Progenitor cell of endocrine pancreas (in vitro differentiated cells): ENCODE measurements at regions not wholly inside any gene's neighbourhood (a gene's known extent, or its start where the extent isn't known, plus 50 kb on each side); places are given as distances from the start of the nearest gene placed in this dataset.

Source experiments
- DNase-seq: peaks from one replicate; pipeline ENCODE4 v3.0.0; 2021; ENCODE audit warnings: low spot score; ENCODE audit not compliant: unreplicated experiment
- H3K27ac Mint-ChIP-seq: 2 replicates; pipeline ENCODE4 v1.8.0; 2021; ENCODE audit warnings: mild to moderate bottlenecking, moderate library complexity, mixed read lengths
- H3K27me3 Mint-ChIP-seq: 2 replicates; pipeline ENCODE4 v1.8.0; 2021; ENCODE audit warnings: mixed read lengths
- H3K36me3 Mint-ChIP-seq: 2 replicates; pipeline ENCODE4 v1.8.0; 2022; ENCODE audit warnings: mixed read lengths; ENCODE audit not compliant: insufficient read depth
- H3K4me1 Mint-ChIP-seq: 2 replicates; pipeline ENCODE4 v1.8.0; 2021; ENCODE audit warnings: low read depth, mixed read lengths
- H3K4me3 Mint-ChIP-seq: 2 replicates; pipeline ENCODE4 v1.8.0; 2021; ENCODE audit warnings: low read depth, mild to moderate bottlenecking, moderate library complexity, mixed read lengths
- H3K9me3 Mint-ChIP-seq: 2 replicates; pipeline ENCODE4 v1.8.0; 2021; ENCODE audit warnings: low read depth, mixed read lengths
- TF ChIP-seq, protein P1 (sequence below): fragments of 200-600 bp; sonication (generic); IDR thresholded peaks from one replicate; pipeline ENCODE4 v1.5.0; 2021; ENCODE audit warnings: antibody characterized with exemption, mild to moderate bottlenecking; ENCODE audit not compliant: unreplicated experiment

DNA sequence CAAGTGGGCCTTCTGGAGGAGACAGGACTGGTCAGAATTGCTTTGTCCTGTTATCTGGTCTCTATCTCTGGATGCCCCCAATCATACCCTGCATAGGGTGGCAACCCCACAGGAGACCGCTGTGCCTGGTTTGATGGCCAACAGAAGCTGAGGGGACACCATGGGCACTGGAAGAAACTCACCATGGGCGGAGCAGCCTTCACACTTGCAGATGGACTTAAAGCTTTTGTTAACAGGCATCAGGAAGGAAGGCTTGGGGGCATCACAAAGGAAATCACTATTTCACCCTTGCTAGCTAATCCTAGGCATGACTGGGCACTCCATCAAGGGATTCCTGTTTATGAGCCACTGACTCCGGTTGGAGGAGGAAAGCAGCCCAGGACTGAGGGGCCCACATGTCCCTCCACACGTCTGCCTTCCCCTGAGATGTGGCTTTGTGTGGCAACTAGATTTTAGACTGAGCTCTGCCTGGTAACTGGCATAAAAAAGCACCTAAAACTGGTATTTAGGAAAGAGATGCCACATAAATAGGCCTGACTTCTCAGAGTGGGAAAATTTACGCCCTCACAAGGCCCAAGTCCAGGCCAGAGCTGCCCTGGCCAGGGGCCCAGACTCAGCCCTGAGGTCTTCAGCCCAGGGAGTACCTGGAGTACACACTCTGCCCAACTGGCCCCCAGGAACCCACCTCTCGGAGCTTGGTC, 57.0 kb upstream of the LYVE1 start:
- TF ChIP-seq, protein P1, sequence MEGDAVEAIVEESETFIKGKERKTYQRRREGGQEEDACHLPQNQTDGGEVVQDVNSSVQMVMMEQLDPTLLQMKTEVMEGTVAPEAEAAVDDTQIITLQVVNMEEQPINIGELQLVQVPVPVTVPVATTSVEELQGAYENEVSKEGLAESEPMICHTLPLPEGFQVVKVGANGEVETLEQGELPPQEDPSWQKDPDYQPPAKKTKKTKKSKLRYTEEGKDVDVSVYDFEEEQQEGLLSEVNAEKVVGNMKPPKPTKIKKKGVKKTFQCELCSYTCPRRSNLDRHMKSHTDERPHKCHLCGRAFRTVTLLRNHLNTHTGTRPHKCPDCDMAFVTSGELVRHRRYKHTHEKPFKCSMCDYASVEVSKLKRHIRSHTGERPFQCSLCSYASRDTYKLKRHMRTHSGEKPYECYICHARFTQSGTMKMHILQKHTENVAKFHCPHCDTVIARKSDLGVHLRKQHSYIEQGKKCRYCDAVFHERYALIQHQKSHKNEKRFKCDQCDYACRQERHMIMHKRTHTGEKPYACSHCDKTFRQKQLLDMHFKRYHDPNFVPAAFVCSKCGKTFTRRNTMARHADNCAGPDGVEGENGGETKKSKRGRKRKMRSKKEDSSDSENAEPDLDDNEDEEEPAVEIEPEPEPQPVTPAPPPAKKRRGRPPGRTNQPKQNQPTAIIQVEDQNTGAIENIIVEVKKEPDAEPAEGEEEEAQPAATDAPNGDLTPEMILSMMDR = no peak
- no peak for DNase-seq
- Mint-ChIP-seq H3K36me3 (no peaks in the 10 kb centered on the region), H3K4me1 (no peaks in the 10 kb centered on the region), H3K27me3 (no peaks in the 10 kb centered on the region), H3K4me3 (no peak overlapping the region), H3K9me3 (no peaks in the 10 kb centered on the region), H3K27ac (no peak overlapping the region)

DNA sequence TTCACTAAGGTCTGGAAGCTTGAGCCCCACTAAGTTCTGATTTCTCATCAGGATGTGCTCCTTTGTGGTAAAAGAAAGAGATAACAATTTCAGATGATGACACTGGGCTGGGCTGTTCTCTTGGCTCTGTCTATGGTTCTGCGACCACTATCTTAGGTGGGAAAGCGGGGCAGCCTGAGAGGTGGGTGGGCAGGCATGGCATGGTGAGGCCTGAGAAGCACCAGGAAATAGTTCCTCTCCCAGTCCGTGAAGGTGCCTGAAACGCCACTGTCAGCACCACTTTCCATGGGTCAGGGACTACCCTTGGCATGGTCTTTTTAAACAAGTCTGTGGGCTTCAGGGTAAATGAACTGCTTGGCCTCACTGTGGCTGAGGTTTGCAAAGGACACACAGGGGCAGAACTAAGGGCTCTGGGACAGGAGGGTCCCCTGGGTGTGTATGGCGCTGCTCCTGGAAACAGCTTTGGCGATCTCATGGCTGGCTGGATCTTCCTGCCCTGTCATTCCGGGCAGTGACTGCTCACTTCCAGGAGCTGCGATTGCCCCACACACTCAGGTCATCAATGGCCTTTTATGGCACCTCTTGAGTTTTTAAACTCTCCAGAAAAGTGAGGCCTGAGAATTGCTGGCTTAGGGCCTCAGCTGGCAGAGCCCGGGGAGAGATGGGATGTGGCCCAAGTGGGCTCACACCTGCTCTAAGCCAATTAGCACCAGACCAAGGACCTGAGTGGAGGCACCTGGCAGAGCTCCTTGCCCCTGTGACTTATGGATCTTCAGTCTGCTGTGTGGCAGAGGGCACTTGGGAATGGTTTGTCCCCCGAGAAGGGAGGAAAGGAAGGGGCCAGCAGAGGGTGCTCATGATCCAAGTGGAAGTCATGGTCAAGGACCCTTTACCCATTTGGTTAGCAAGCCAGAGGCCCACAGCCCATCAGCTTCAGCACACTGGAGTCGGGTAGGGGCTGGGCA, 55.6 kb upstream of the LYVE1 start:
- no peaks in the 10 kb centered on the region for H3K4me1 Mint-ChIP-seq
- TF ChIP-seq, protein P1 = peak; percentile 42
- no peaks in the 10 kb centered on the region for H3K9me3 Mint-ChIP-seq
- H3K27ac Mint-ChIP-seq = no peak overlapping the region
- no peak for DNase-seq
- no peak overlapping the region for H3K4me3 Mint-ChIP-seq
- no peaks in the 10 kb centered on the region for H3K27me3 Mint-ChIP-seq
- no peaks in the 10 kb centered on the region for H3K36me3 Mint-ChIP-seq

DNA sequence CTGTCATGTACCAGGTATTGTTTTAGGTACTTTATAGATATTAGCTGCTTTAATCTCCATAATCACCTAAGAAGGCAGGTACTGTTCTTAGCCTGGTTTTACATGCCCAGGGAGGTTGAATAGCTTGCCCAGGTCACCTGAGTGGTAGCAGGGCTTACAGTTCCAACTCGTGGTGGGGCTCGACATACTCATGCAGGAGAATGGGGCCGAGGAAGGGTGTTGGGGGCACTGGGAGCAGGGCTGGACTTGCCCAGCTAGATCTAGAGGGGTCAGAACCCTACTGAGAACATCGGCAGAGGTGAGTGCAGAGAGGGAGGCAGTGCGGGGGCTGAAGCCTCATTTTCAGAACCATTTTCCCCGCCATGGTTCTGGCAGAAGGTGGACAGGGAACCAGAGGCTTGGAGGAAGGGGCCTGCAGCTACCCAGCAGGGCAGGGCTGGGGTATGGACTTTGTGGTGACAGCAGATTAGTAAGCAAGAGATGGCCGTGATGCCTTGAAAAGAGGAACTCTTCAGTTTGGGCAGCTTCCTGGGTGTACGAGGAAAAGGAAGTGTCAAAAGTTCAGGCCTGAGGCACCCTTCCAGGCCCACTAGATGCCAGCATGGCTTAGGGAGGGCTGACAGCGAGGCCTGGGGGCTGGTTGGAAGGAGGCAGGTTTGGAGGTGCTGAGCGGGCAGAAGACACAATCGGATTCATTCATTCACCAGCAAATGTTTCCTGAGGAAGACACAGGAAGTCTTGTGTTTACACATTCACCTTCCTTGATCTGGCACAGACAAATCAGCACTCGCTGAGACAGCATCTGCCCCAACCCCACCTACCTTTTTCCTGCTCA, 54.7 kb upstream of the LYVE1 start:
- Mint-ChIP-seq H3K9me3 (no peaks in the 10 kb centered on the region), H3K27ac (peak overlapping the region; percentile 61), H3K27me3 (no peaks in the 10 kb centered on the region), H3K4me3 (no peak overlapping the region), H3K4me1 (no peaks in the 10 kb centered on the region), H3K36me3 (no peaks in the 10 kb centered on the region)
- TF ChIP-seq, protein P1 = no peak
- DNase-seq = no peak

DNA sequence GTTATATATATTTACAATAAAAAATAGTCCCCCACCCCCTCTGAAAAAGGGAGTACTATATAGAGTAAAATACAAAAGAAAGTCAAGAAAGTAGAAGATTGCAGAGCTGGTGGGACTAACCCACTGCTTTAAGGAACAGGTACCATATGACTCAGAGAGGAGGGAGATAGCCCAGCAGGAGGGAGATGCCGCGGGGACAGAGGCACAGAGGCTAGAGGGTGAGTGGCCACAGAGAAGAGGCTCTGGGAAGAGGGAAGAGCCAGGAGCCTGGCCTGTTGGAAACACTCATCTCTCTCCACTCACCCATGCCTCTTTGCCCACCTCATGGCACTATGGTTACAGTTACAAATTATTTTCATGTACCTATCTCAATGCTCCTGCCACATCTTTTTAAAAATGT, 53.6 kb upstream of the LYVE1 start:
- H3K27ac Mint-ChIP-seq = no peak overlapping the region
- H3K4me1 Mint-ChIP-seq = no peaks in the 10 kb centered on the region
- no peaks in the 10 kb centered on the region for H3K9me3 Mint-ChIP-seq
- no peak for DNase-seq
- no peaks in the 10 kb centered on the region for H3K27me3 Mint-ChIP-seq
- TF ChIP-seq, protein P1 = no peak
- H3K36me3 Mint-ChIP-seq = no peaks in the 10 kb centered on the region
- no peak overlapping the region for H3K4me3 Mint-ChIP-seq
